Activated CD4-positive, alpha-beta T cell treated with anti-CD3 and anti-CD28 coated beads, Interleukin-2, amount 10 ng/mL, durations not matched to agents 24 days and 14 days (primary cell): ENCODE measurements at regions not wholly inside any gene's neighbourhood (a gene's known extent, or its start where the extent isn't known, plus 50 kb on each side); places are given as distances from the start of the nearest gene placed in this dataset.

Experiments used
- DNase-seq: peaks from one replicate; pipeline ENCODE4 v3.0.0; 2022
- H3K27ac Mint-ChIP-seq: one replicate; pipeline ENCODE4 v1.8.0; 2022; ENCODE audit warnings: mild to moderate bottlenecking, mixed read lengths
- H3K27me3 Mint-ChIP-seq: one replicate; pipeline ENCODE4 v1.8.0; 2022; ENCODE audit warnings: mixed read lengths
- H3K36me3 Mint-ChIP-seq: one replicate; pipeline ENCODE4 v1.8.0; 2022; ENCODE audit warnings: low read depth, mild to moderate bottlenecking, mixed read lengths
- H3K4me1 Mint-ChIP-seq: one replicate; pipeline ENCODE4 v1.8.0; 2021; ENCODE audit warnings: mixed read lengths
- H3K4me3 Mint-ChIP-seq: one replicate; pipeline ENCODE4 v1.8.0; 2022; ENCODE audit warnings: mild to moderate bottlenecking, moderate library complexity, mixed read lengths
- H3K9me3 Mint-ChIP-seq: one replicate; pipeline ENCODE4 v1.8.0; 2021; ENCODE audit warnings: mixed read lengths
- intact Hi-C: fragments of 100-400 bp; cut with micrococcal nuclease; formaldehyde crosslinking; loops from one replicate; pipeline ENCODE4 v1.15.1; 2023

DNA sequence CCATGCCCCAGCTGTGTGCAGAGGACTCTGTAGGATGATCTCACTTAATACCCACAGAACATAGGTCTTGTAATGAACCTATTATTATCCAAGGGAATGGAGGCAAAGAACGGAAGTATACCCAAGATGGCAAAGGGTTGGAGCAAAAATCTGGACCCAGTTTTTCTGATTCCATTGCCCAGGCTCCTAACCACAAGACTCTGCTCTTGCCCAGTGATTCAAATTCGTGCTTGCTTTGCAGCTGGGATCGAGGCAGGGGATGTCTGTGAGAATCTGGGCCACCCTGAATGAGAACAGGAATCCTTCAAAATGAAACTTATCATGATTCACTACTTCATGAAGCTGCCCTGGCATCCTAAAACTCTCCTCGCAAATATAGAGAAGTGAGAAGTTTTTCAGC, 97.5 kb upstream of the KCNJ6 start:
- intact Hi-C loops, result no loop called here
- no peak for DNase-seq
- Mint-ChIP-seq H3K9me3 (no peaks in the 10 kb centered on the region), H3K27ac (no peak overlapping the region), H3K4me1 (no peaks in the 10 kb centered on the region), H3K27me3 (peaks cover 3% of the 10 kb centered on the region), H3K36me3 (no peaks in the 10 kb centered on the region), H3K4me3 (no peak overlapping the region)

DNA sequence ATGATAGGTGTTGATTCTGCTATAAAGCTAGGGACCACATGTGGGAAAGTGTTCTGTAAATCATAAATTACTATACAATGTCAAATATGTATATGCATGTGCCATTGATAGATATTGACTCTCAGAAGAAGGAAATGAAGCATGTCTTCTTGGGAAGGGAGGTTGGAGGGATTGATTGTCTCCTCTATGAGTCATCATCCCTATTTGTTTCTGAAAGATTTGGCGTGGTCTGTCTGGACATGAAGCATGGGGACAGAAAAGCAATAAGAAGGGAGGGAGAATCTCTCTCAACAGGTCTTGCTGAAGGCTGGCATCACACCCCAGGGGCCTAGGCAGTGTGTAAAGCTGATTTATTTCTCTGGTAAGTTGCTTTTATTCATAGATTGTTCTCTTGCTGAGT, 98.0 kb upstream of the KCNJ6 start:
- no peak overlapping the region for H3K27ac Mint-ChIP-seq
- H3K4me3 Mint-ChIP-seq, result no peak overlapping the region
- DNase-seq, result no peak
- no peaks in the 10 kb centered on the region for H3K36me3 Mint-ChIP-seq
- intact Hi-C loops, result no loop called here
- H3K27me3 Mint-ChIP-seq, result peaks cover 1% of the 10 kb centered on the region
- no peaks in the 10 kb centered on the region for H3K4me1 Mint-ChIP-seq
- H3K9me3 Mint-ChIP-seq, result no peaks in the 10 kb centered on the region

- no peak for DNase-seq
- Mint-ChIP-seq H3K27me3 (no peaks in the 10 kb centered on the region), H3K4me1 (peaks cover 2% of the 10 kb centered on the region), H3K27ac (no peak overlapping the region), H3K9me3 (no peaks in the 10 kb centered on the region), H3K36me3 (no peaks in the 10 kb centered on the region), H3K4me3 (no peak overlapping the region)
- intact Hi-C loops, result no loop called here
These were observed 111.7 kb upstream of the KCNJ6 start for GRCh38 chr21:38027901-38028498.

- Mint-ChIP-seq H3K27me3 (peaks cover 3% of the 10 kb centered on the region), H3K36me3 (no peaks in the 10 kb centered on the region), H3K4me1 (peaks cover 2% of the 10 kb centered on the region), H3K9me3 (no peaks in the 10 kb centered on the region), H3K27ac (no peak overlapping the region), H3K4me3 (no peak overlapping the region)
- intact Hi-C loops, result no loop called here
- no peak for DNase-seq
These were observed 116.0 kb upstream of the KCNJ6 start for GRCh38 chr21:38032082-38032801.

GRCh38 chr21:38036016-38036415, 119.8 kb upstream of the KCNJ6 start:
- no peaks in the 10 kb centered on the region for H3K9me3 Mint-ChIP-seq
- no peak for DNase-seq
- H3K36me3 Mint-ChIP-seq, result no peaks in the 10 kb centered on the region
- intact Hi-C loops, result no loop called here
- no peaks in the 10 kb centered on the region for H3K4me1 Mint-ChIP-seq
- peaks cover 5% of the 10 kb centered on the region for H3K27me3 Mint-ChIP-seq
- no peak overlapping the region for H3K27ac Mint-ChIP-seq
- no peak overlapping the region for H3K4me3 Mint-ChIP-seq

- Mint-ChIP-seq H3K4me1 (no peaks in the 10 kb centered on the region), H3K36me3 (no peaks in the 10 kb centered on the region), H3K9me3 (no peaks in the 10 kb centered on the region), H3K27ac (no peak overlapping the region), H3K4me3 (no peak overlapping the region), H3K27me3 (peaks cover 9% of the 10 kb centered on the region)
- no peak for DNase-seq
- intact Hi-C loops, result no loop called here
These were observed 121.2 kb upstream of the KCNJ6 start for GRCh38 chr21:38037416-38037815.

GRCh38 chr21:38039369-38039768, 123.1 kb upstream of the KCNJ6 start:
- Mint-ChIP-seq H3K27ac (no peak overlapping the region), H3K4me1 (no peaks in the 10 kb centered on the region), H3K27me3 (peaks cover 9% of the 10 kb centered on the region), H3K9me3 (no peaks in the 10 kb centered on the region), H3K36me3 (no peaks in the 10 kb centered on the region), H3K4me3 (no peak overlapping the region)
- no peak for DNase-seq
- intact Hi-C loops, result no loop called here

DNA sequence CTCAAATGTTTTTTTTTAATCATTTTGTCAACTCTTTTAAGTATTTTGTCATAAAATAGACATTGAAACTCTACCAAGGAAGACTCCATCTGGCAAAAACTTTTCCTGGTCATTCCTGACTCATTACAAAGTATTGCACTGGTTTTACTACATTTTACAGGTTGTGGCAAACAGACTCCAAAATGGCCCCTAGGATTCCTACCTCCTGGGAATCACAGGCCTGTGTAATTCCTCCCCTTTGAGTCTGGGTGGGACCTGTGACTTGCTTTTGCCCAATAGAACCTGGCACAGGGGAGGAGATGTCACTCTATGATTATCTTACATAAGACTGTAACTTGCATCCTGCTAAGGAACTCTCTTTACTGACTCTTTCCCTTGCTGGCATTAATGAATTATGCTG, 123.6 kb upstream of the KCNJ6 start:
- Mint-ChIP-seq H3K9me3 (no peaks in the 10 kb centered on the region), H3K4me1 (no peaks in the 10 kb centered on the region), H3K27ac (no peak overlapping the region), H3K27me3 (peaks cover 9% of the 10 kb centered on the region), H3K4me3 (no peak overlapping the region), H3K36me3 (no peaks in the 10 kb centered on the region)
- intact Hi-C loops, result no loop called here
- no peak for DNase-seq

DNA sequence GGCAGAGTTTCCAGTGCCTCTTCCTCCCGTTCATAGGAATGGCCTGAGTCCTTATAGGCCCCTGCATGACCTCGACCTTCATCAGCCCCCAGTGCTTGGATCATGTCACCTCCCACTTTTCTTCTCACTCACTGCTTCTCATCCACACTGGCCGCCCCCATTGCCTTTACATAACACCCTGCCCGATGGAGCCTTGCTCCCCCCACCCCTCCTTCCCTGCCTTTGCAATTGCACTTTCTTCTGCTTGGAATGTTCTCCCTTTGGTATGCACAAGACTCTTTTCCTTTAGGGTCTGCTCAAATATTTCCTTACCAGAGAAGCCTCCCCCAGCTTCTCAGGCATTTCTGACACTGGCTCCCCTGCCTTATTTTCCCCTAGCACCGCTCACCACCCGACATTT, 125.2 kb upstream of the KCNJ6 start:
- H3K36me3 Mint-ChIP-seq, result no peaks in the 10 kb centered on the region
- H3K4me3 Mint-ChIP-seq, result no peak overlapping the region
- intact Hi-C loops, result no loop called here
- no peaks in the 10 kb centered on the region for H3K4me1 Mint-ChIP-seq
- no peaks in the 10 kb centered on the region for H3K9me3 Mint-ChIP-seq
- peaks cover 8% of the 10 kb centered on the region for H3K27me3 Mint-ChIP-seq
- DNase-seq, result no peak
- no peak overlapping the region for H3K27ac Mint-ChIP-seq

- intact Hi-C loops, result no loop called here
- H3K9me3 Mint-ChIP-seq, result no peaks in the 10 kb centered on the region
- no peaks in the 10 kb centered on the region for H3K36me3 Mint-ChIP-seq
- no peak overlapping the region for H3K4me3 Mint-ChIP-seq
- H3K4me1 Mint-ChIP-seq, result no peaks in the 10 kb centered on the region
- DNase-seq, result no peak
- H3K27me3 Mint-ChIP-seq, result peaks cover 8% of the 10 kb centered on the region
- no peak overlapping the region for H3K27ac Mint-ChIP-seq
These were observed 126.0 kb upstream of the KCNJ6 start for GRCh38 chr21:38042246-38042645.

DNA sequence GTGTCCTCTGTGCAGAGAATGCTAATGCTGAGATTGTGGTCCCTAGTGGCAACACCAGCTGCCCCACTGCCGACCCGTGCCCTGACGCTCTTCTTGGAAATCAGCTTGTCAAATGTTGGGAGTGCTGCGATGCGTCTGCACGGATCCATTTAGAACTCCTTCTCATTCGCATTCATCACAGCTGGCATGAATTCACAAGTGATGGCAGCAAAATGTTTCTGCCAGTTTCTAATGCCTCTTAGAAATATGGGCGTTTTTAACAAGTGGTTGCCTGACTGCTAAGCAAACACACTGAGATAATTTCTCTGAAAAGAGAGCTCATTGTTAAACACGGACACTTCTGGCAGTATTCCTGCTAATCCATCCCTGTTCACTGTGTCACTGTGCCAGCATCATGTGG, 131.9 kb upstream of the KCNJ6 start:
- Mint-ChIP-seq H3K4me3 (no peak overlapping the region), H3K36me3 (no peaks in the 10 kb centered on the region), H3K4me1 (no peaks in the 10 kb centered on the region), H3K27ac (no peak overlapping the region), H3K9me3 (no peaks in the 10 kb centered on the region), H3K27me3 (peaks cover 1% of the 10 kb centered on the region)
- no peak for DNase-seq
- intact Hi-C loops, result no loop called here

- no peak for DNase-seq
- Mint-ChIP-seq H3K4me1 (no peaks in the 10 kb centered on the region), H3K36me3 (no peaks in the 10 kb centered on the region), H3K27ac (no peak overlapping the region), H3K4me3 (no peak overlapping the region), H3K9me3 (peaks cover 2% of the 10 kb centered on the region), H3K27me3 (no peaks in the 10 kb centered on the region)
- intact Hi-C loops, result no loop called here
These were observed 138.1 kb upstream of the KCNJ6 start for GRCh38 chr21:38054334-38054733.

DNA sequence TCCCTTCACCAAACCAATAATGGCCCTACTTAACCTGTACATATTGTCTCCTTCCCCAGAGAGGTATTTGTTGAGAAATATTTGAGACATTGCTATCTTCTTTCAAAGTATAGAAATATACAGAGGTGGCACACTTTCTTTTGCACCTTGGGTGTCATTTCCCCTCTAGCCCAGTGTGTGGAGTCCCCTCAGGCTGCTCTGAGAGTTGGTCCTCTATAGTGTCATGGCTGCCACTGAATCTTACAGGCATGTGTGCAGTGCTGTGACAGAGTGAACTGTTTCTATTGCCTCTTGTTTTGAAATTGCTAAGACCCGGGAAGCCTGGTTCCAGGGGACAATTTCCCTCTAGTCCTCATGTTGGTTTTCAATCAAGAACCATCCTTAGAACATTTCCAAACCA, 140.2 kb upstream of the KCNJ6 start:
- no peaks in the 10 kb centered on the region for H3K27me3 Mint-ChIP-seq
- no peak overlapping the region for H3K27ac Mint-ChIP-seq
- DNase-seq, result no peak

DNA sequence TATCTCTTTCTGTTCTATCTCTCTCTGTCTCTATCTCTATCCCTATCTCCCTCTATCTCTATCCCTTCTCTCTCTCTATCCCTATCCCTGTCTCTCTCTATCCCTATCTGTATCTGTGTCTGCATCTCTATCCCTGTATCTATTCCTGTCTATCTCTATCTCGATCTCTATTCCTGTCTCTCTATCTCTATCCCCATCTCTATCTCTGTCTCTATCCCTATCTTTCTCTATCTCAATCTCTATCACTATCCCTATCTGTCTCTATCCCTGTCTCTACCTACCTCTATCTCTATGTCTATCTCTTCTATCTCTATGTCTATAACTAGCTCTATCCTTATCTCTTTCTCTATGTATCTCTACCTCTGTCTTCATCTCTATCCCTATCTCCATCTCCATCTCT, 141.4 kb upstream of the KCNJ6 start:
- Mint-ChIP-seq H3K27ac (no peak overlapping the region), H3K36me3 (no peaks in the 10 kb centered on the region), H3K4me3 (no peak overlapping the region), H3K27me3 (no peaks in the 10 kb centered on the region), H3K4me1 (no peaks in the 10 kb centered on the region), H3K9me3 (peaks cover 6% of the 10 kb centered on the region)
- no peak for DNase-seq
- intact Hi-C loops, result no loop called here

More for the DNA sequence above, 140.2 kb upstream of the KCNJ6 start:
- Mint-ChIP-seq H3K9me3 (peaks cover 6% of the 10 kb centered on the region), H3K4me1 (no peaks in the 10 kb centered on the region), H3K36me3 (no peaks in the 10 kb centered on the region), H3K4me3 (no peak overlapping the region)
- intact Hi-C loops, result no loop called here

DNA sequence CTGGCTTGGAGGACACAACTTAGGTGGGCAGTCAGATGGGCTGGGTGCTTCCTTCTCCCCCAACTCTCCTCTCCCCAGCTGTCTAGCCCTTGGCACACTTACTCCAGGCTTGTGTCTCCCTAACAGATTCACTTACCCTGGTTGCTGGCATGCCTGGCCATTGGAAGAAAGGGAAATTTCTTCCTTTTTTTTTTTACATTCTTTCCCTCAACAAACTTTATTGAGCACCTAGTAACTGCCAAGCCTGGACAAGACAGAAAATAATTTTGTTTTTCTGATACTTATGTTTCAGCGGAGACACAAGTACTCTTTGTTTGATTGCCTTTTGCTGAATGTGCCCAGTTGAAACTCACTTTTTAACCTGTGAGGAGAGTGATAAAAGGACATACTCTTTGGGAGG, 144.3 kb upstream of the KCNJ6 start:
- peaks cover 6% of the 10 kb centered on the region for H3K9me3 Mint-ChIP-seq
- intact Hi-C loops, result no loop called here
- no peak overlapping the region for H3K4me3 Mint-ChIP-seq
- no peaks in the 10 kb centered on the region for H3K4me1 Mint-ChIP-seq
- no peak for DNase-seq
- no peaks in the 10 kb centered on the region for H3K27me3 Mint-ChIP-seq
- H3K27ac Mint-ChIP-seq, result no peak overlapping the region
- H3K36me3 Mint-ChIP-seq, result no peaks in the 10 kb centered on the region
